HCT116 (cell line): ENCODE measurements at regions not wholly inside any gene's neighbourhood (a gene's known extent, or its start where the extent isn't known, plus 50 kb on each side); places are given as distances from the start of the nearest gene placed in this dataset.

ENCODE experiments used
- ATAC-seq: fragments of 200-7000 bp; cut with Tn5 transposase; 2 replicates; pipeline ENCODE4 v1.9.1; 2020; ENCODE audit warnings: mild to moderate bottlenecking, moderate library complexity
- BruUV-seq: library from RNA; stranded (reverse); fragments of 400-500 nt; replicated peaks from 2 replicates; lab custom pipeline; 2021; lab: Mats Ljungman, UMichigan
- CTCF ChIA-PET: fragments of 300-600 bp; sonication (Branson Sonifier 250); formaldehyde crosslinking; loops from one replicate; lab custom pipeline; 2021; ENCODE audit warnings: antibody characterized with exemption; lab: Charles Lee
- POLR2A ChIA-PET: fragments of 300-600, 350-600 bp; sonication (Branson Sonifier 250); formaldehyde crosslinking; loops from one replicate; lab custom pipeline; 2021; ENCODE audit warnings: antibody characterized with exemption; lab: Charles Lee
- RAD21 ChIA-PET, 2 experiments: fragments of 300-600 bp; sonication (Branson Sonifier 250); formaldehyde crosslinking; loops; one replicate each; lab custom pipeline; 2023; ENCODE audit warnings: low total read pairs in 2 of 2; ENCODE audit not compliant: uncharacterized antibody in 2 of 2, unreplicated experiment in 2 of 2, low non-redundant PET in 1 of 2; lab: Charles Lee
- DNase-seq: peaks from one replicate; pipeline ENCODE4 v3.0.0-alpha.2; 2010; ENCODE audit warnings: low read depth, low spot score
- H2AFZ ChIP-seq: fragments of 200-600 bp; shearing (Covaris generic), sonication (generic); 2 replicates; pipeline ENCODE4 v1.6.1; 2017; ENCODE audit warnings: low read depth, mixed run types, mixed read lengths, antibody characterized with exemption, low read length; ENCODE audit not compliant: poor library complexity, severe bottlenecking
- H3K27ac ChIP-seq: 2 replicates; pipeline ENCODE4 v1.5.1; 2012; ENCODE audit warnings: low read depth, low read length
- H3K27me3 ChIP-seq: fragments of 200-600 bp; sonication (generic); 2 replicates; pipeline ENCODE4 v1.6.1; 2016; ENCODE audit warnings: mixed run types, low read length, mixed read lengths; ENCODE audit not compliant: insufficient read depth
- H3K36me3 ChIP-seq, 2 experiments: fragments of 200-500 bp in 1 of 2; fragments of 200-600 bp in 1 of 2; sonication (Bioruptor generic) in 1 of 2; sonication (generic) in 1 of 2; 2 replicates each; pipeline versions ENCODE4 v1.5.1 to v1.6.1; 2014 to 2016; ENCODE audit warnings: low read length in 2 of 2, inconsistent platforms in 1 of 2, mixed read lengths in 1 of 2, mixed run types in 1 of 2; ENCODE audit not compliant: insufficient read depth in 2 of 2, control insufficient read depth in 1 of 2
- H3K4me1 ChIP-seq, 2 experiments: fragments of 200-600 bp in 1 of 2; sonication (generic) in 1 of 2; 2 replicates each; pipeline versions ENCODE4 v1.5.1 to v1.6.1; 2012 to 2017; ENCODE audit warnings: low read length in 2 of 2, inconsistent platforms in 1 of 2, mild to moderate bottlenecking in 1 of 2, mixed read lengths in 1 of 2, mixed run types in 1 of 2, moderate library complexity in 1 of 2; ENCODE audit not compliant: insufficient read depth in 2 of 2, control insufficient read depth in 1 of 2
- H3K4me2 ChIP-seq: fragments of 200-600 bp; sonication (generic); 2 replicates; pipeline ENCODE4 v1.6.1; 2017; ENCODE audit warnings: mixed run types, low read length, mixed read lengths
- H3K4me3 ChIP-seq, 2 experiments: fragments of 200-600 bp in 1 of 2; sonication (generic) in 1 of 2; replicated peaks in 1 of 2; 2 replicates each; pipeline ENCODE4 v1.5.1; 2011 to 2016; ENCODE audit warnings: low read length in 2 of 2, control low read depth in 1 of 2, low read depth in 1 of 2, mild to moderate bottlenecking in 1 of 2, mixed read lengths in 1 of 2, mixed run types in 1 of 2
- H3K79me2 ChIP-seq: fragments of 200-600 bp; sonication (generic); 2 replicates; pipeline ENCODE4 v1.6.1; 2017; ENCODE audit warnings: mild to moderate bottlenecking, mixed run types, low read length, moderate library complexity, mixed read lengths; ENCODE audit not compliant: insufficient read depth
- H3K9ac ChIP-seq: fragments of 200-600 bp; sonication (generic); 2 replicates; pipeline ENCODE4 v1.6.1; 2016; ENCODE audit warnings: low read length, mixed read lengths
- H3K9me2 ChIP-seq: fragments of 200-600 bp; sonication (generic), shearing (Covaris generic); 2 replicates; pipeline ENCODE4 v1.6.1; 2017; ENCODE audit warnings: mixed run types, mild to moderate bottlenecking, moderate library complexity; ENCODE audit not compliant: insufficient read depth
- H3K9me3 ChIP-seq, 2 experiments: fragments of 200-500 bp in 1 of 2; fragments of 200-600 bp in 1 of 2; sonication (Bioruptor generic) in 1 of 2; sonication (generic) in 1 of 2; 2 replicates each; pipeline ENCODE4 v1.6.1; 2014 to 2017; ENCODE audit warnings: low read length in 2 of 2, mixed read lengths in 2 of 2, inconsistent platforms in 1 of 2, low read depth in 1 of 2, mild to moderate bottlenecking in 1 of 2, mixed run types in 1 of 2, moderate library complexity in 1 of 2; ENCODE audit not compliant: control insufficient read depth in 1 of 2, insufficient read depth in 1 of 2
- H4K20me1 ChIP-seq: fragments of 200-600 bp; sonication (generic), shearing (Covaris generic); 2 replicates; pipeline ENCODE4 v1.6.1; 2017; ENCODE audit warnings: mixed run types, mild to moderate bottlenecking, moderate library complexity; ENCODE audit not compliant: insufficient read depth
- ATF3 ChIP-seq: IDR thresholded peaks from 2 replicates; pipeline ENCODE4 v1.6.1; 2012
- CEBPB ChIP-seq: IDR thresholded peaks from 2 replicates; pipeline ENCODE4 v1.6.1; 2012; ENCODE audit warnings: low read depth
- EGR1 ChIP-seq: IDR thresholded peaks from 2 replicates; pipeline ENCODE4 v1.6.1; 2012; ENCODE audit warnings: low read depth
- ELF1 ChIP-seq: IDR thresholded peaks from 2 replicates; pipeline ENCODE4 v1.6.1; 2012; ENCODE audit warnings: low read depth, borderline replicate concordance
- EZH2 ChIP-seq: fragments of 200-600 bp; sonication (generic); IDR thresholded peaks from 2 replicates; pipeline ENCODE4 v1.6.1; 2017; ENCODE audit warnings: antibody characterized with exemption, mixed run types
- FOSL1 ChIP-seq: IDR thresholded peaks from 2 replicates; pipeline ENCODE4 v1.6.1; 2012; ENCODE audit warnings: low read depth
- JUND ChIP-seq: IDR thresholded peaks from 2 replicates; pipeline ENCODE4 v1.6.1; 2012
- POLR2A ChIP-seq: IDR thresholded peaks from 2 replicates; pipeline ENCODE4 v1.7.0; 2011; ENCODE audit warnings: borderline replicate concordance; ENCODE audit not compliant: insufficient read depth, insufficient read length; ENCODE audit errors: extremely low read depth
- POLR2AphosphoS5 ChIP-seq: IDR thresholded peaks from 2 replicates; pipeline ENCODE4 v1.6.1; 2011; ENCODE audit warnings: mild to moderate bottlenecking, low read depth, low read length, moderate library complexity
- RAD21 ChIP-seq: IDR thresholded peaks from 2 replicates; pipeline ENCODE4 v1.6.1; 2012; ENCODE audit warnings: low read depth, mild to moderate bottlenecking
- REST ChIP-seq: IDR thresholded peaks from 2 replicates; pipeline ENCODE4 v1.6.1; 2012; ENCODE audit warnings: low read depth
- SIN3A ChIP-seq: IDR thresholded peaks from 2 replicates; pipeline ENCODE4 v1.6.1; 2012; ENCODE audit warnings: low read depth
- SP1 ChIP-seq: IDR thresholded peaks from 2 replicates; pipeline ENCODE4 v1.6.1; 2012; ENCODE audit warnings: low read depth
- SRF ChIP-seq: IDR thresholded peaks from 2 replicates; pipeline ENCODE4 v1.6.1; 2012; ENCODE audit warnings: low read depth
- TCF7L2 ChIP-seq: IDR thresholded peaks from 2 replicates; pipeline ENCODE4 v1.7.0; 2011; ENCODE audit warnings: borderline replicate concordance, inconsistent platforms; ENCODE audit not compliant: insufficient read depth, insufficient read length; ENCODE audit errors: extremely low read depth
- YY1 ChIP-seq: IDR thresholded peaks from 2 replicates; pipeline ENCODE4 v1.6.1; 2011; ENCODE audit warnings: low read length, low read depth, moderate library complexity, mild to moderate bottlenecking; ENCODE audit not compliant: insufficient replicate concordance; ENCODE audit errors: extremely low read depth
- ZBTB33 ChIP-seq: IDR thresholded peaks from 2 replicates; pipeline ENCODE4 v1.6.1; 2011; ENCODE audit warnings: mild to moderate bottlenecking, low read length, moderate library complexity; ENCODE audit not compliant: insufficient replicate concordance; ENCODE audit errors: extremely low read depth
- ZNF274 ChIP-seq: fragments of 200-500 bp; sonication (Bioruptor generic); IDR thresholded peaks from 2 replicates; pipeline ENCODE4 v1.6.1; 2014; ENCODE audit warnings: mild to moderate bottlenecking, low read depth, low read length, inconsistent platforms
- intact Hi-C: fragments of 100-400 bp; cut with micrococcal nuclease; formaldehyde crosslinking; loops from 2 replicates; pipeline ENCODE4 v1.10.0; 2022
- TF ChIP-seq, protein P1 (sequence below), 3 experiments: fragments of 200-600 bp in 1 of 3; sonication (generic) in 1 of 3; IDR thresholded peaks in 2 of 3; conservative IDR thresholded peaks in 1 of 3; 2 replicates each; pipeline ENCODE4 v1.5.1; 2012 to 2017; ENCODE audit warnings: low read depth in 2 of 3, low read length in 2 of 3, antibody characterized with exemption in 1 of 3, borderline replicate concordance in 1 of 3, control low read depth in 1 of 3, mild to moderate bottlenecking in 1 of 3, mixed read lengths in 1 of 3, mixed run types in 1 of 3, moderate library complexity in 1 of 3; ENCODE audit not compliant: insufficient read depth in 1 of 3

- Histone ChIP-seq H4K20me1 (no peaks in the 10 kb centered on the region), H3K9ac (peak overlapping the region; percentile 50), H2AFZ (peak overlapping the region; percentile 87), H3K4me1 (peaks cover 18 to 46% of the 10 kb centered on the region in 2 experiments; a peak in 3 of 4 replicates), H3K79me2 (no peaks in the 10 kb centered on the region), H3K9me3 (no peaks in the 10 kb centered on the region), H3K36me3 (no peaks in the 10 kb centered on the region), H3K4me2 (peak overlapping the region; percentile 82), H3K27ac (no peak overlapping the region), H3K27me3 (no peaks in the 10 kb centered on the region), H3K9me2 (no peaks in the 10 kb centered on the region), H3K4me3 (peak overlapping the region in 1 of 2 experiments; percentile 38; a peak in 1 of 4 replicates)
- intact Hi-C loops: loop anchor here (1.0 to 10.0 kb wide), 7 partner anchors 65 to 415 kb away; partner anchors contain the start of genes ADAM17, ASAP2, CPSF3 and IAH1
- ChIA-PET CTCF (interaction anchor here (0.7 to 5.2 kb wide), 10 partner anchors 17 to 926 kb away, joined by 3 to 39 read pairs (median 4); no protein-coding TSS in a partner anchor), POLR2A (no interaction called here), RAD21 (interaction anchor here in 1 of 2 experiments (1.2 to 1.5 kb wide), 2 partner anchors 191 to 233 kb away, joined by 4 to 7 read pairs; no protein-coding TSS in a partner anchor)
- no peak for ATAC-seq
- TF ChIP-seq EZH2 (no peak), ZBTB33 (no peak), POLR2AphosphoS5 (no peak), RAD21 (no peak), POLR2A (no peak), REST (no peak), EGR1 (no peak), YY1 (no peak), FOSL1 (no peak), CEBPB (no peak), TCF7L2 (no peak), JUND (no peak), SRF (no peak), ATF3 (no peak), ELF1 (no peak), SP1 (no peak), SIN3A (no peak), ZNF274 (no peak)
- TF ChIP-seq, protein P1, sequence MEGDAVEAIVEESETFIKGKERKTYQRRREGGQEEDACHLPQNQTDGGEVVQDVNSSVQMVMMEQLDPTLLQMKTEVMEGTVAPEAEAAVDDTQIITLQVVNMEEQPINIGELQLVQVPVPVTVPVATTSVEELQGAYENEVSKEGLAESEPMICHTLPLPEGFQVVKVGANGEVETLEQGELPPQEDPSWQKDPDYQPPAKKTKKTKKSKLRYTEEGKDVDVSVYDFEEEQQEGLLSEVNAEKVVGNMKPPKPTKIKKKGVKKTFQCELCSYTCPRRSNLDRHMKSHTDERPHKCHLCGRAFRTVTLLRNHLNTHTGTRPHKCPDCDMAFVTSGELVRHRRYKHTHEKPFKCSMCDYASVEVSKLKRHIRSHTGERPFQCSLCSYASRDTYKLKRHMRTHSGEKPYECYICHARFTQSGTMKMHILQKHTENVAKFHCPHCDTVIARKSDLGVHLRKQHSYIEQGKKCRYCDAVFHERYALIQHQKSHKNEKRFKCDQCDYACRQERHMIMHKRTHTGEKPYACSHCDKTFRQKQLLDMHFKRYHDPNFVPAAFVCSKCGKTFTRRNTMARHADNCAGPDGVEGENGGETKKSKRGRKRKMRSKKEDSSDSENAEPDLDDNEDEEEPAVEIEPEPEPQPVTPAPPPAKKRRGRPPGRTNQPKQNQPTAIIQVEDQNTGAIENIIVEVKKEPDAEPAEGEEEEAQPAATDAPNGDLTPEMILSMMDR (IDR thresholded peaks at IDR 0.05 in 2 of 3, conservative IDR thresholded peaks at IDR 0.05 in 1 of 3; ENCODE audit: borderline replicate concordance in 1 of 3, insufficient read depth in 1 of 3, low read depth in 2 of 3, low read length in 2 of 3): no peak
- BruUV-seq: no TSS peak
- no peak for DNase-seq
Measured at GRCh38 chr2:9141706-9142460, 64.7 kb upstream of the ASAP2 start.
